GM20000 (cell line): ENCODE measurements at regions not wholly inside any gene's neighbourhood (a gene's known extent, or its start where the extent isn't known, plus 50 kb on each side); places are given as distances from the start of the nearest gene placed in this dataset.
"Not testable (repeated sequence)": the region's sequence is repeated elsewhere in the genome, so short reads cannot be mapped to it uniquely, and the experiment has no call there.

Experiments
- DNase-seq: peaks from one replicate; pipeline ENCODE4 v3.0.0; 2012; ENCODE audit warnings: low spot score
- CTCF ChIP-seq: IDR thresholded peaks from 2 replicates; pipeline ENCODE4 v1.5.1; 2012; ENCODE audit warnings: mild to moderate bottlenecking, control low read depth; ENCODE audit errors: extremely low read depth, missing control alignments

GRCh38 chr6:141874930-141875602, 257.7 kb upstream of the GJE1 start:
- no peak for TF ChIP-seq CTCF
- no peak for DNase-seq

GRCh38 chr6:141869509-141869908, 263.2 kb upstream of the GJE1 start:
- not testable (repeated sequence) for DNase-seq

- no peak for DNase-seq
- no peak for TF ChIP-seq CTCF
These were observed 265.0 kb upstream of the GJE1 start for GRCh38 chr6:141867767-141868166.

GRCh38 chr6:141866731-141867497, 265.8 kb upstream of the GJE1 start:
- no peak for DNase-seq
- no peak for TF ChIP-seq CTCF

- no peak for DNase-seq
These were observed 281.7 kb upstream of the GJE1 start for GRCh38 chr6:141851063-141851462.

GRCh38 chr6:141848029-141848890, 284.5 kb upstream of the GJE1 start:
- no peak for DNase-seq
- no peak for TF ChIP-seq CTCF

More at GRCh38 chr6:141851063-141851462, 281.7 kb upstream of the GJE1 start:
- no peak for TF ChIP-seq CTCF

- DNase-seq = no peak
These were observed 286.1 kb upstream of the GJE1 start for GRCh38 chr6:141846639-141847038.

More at GRCh38 chr6:141846639-141847038, 286.1 kb upstream of the GJE1 start:
- TF ChIP-seq CTCF = no peak
